Liver (tissue), 8 donors: ENCODE measurements at regions not wholly inside any gene's neighbourhood (a gene's known extent, or its start where the extent isn't known, plus 50 kb on each side); places are given as distances from the start of the nearest gene placed in this dataset.

Source experiments
- DNase-seq: peaks from one replicate; pipeline ENCODE4 v3.0.0-alpha.2; 2017; ENCODE audit warnings: low spot score
- H3K27ac ChIP-seq, 2 donors: one replicate each; pipeline ENCODE4 v1.7.0; 2013; ENCODE audit warnings: inconsistent platforms in 2 of 2, low read length in 2 of 2, control low read depth in 1 of 2, low read depth in 1 of 2, mild to moderate bottlenecking in 1 of 2
- H3K27me3 ChIP-seq, 4 donors: one replicate each; pipeline versions ENCODE4 v1.6.1 to v1.7.0; 2013; ENCODE audit warnings: low read length in 3 of 4, inconsistent platforms in 1 of 4, mild to moderate bottlenecking in 1 of 4, moderate library complexity in 1 of 4; ENCODE audit not compliant: control insufficient read depth in 4 of 4, insufficient read depth in 4 of 4
- H3K36me3 ChIP-seq, 4 donors: one replicate each; pipeline versions ENCODE4 v1.6.1 to v1.7.0; 2013; ENCODE audit warnings: low read length in 3 of 4, mild to moderate bottlenecking in 3 of 4, low read depth in 1 of 4, moderate library complexity in 1 of 4; ENCODE audit not compliant: control insufficient read depth in 4 of 4, insufficient read depth in 3 of 4
- H3K4me1 ChIP-seq, 4 donors: one replicate each; pipeline versions ENCODE4 v1.6.1 to v1.7.0; 2013; ENCODE audit warnings: low read length in 3 of 4, mild to moderate bottlenecking in 3 of 4, moderate library complexity in 1 of 4; ENCODE audit not compliant: control insufficient read depth in 4 of 4, insufficient read depth in 4 of 4
- H3K4me3 ChIP-seq, 3 donors: one replicate each; pipeline versions ENCODE4 v1.6.1 to v1.7.0; 2013; ENCODE audit warnings: low read length in 3 of 3, control low read depth in 1 of 3, low read depth in 1 of 3, mild to moderate bottlenecking in 1 of 3
- H3K9ac ChIP-seq, 2 donors: one replicate each; pipeline ENCODE4 v1.7.0; 2013; ENCODE audit warnings: low read length in 2 of 2, mild to moderate bottlenecking in 2 of 2, moderate library complexity in 2 of 2, control low read depth in 1 of 2, low read depth in 1 of 2
- H3K9me3 ChIP-seq, 4 donors: one replicate each; pipeline versions ENCODE4 v1.6.1 to v1.7.0; 2013; ENCODE audit warnings: low read length in 3 of 4; ENCODE audit not compliant: control insufficient read depth in 4 of 4
- FOXA2 ChIP-seq: IDR thresholded peaks from 2 replicates; pipeline ENCODE4 v1.6.1; 2016; ENCODE audit warnings: antibody characterized with exemption
- GABPA ChIP-seq, 2 donors: IDR thresholded peaks in 1 of 2; conservative IDR thresholded peaks in 1 of 2; 2 replicates each; pipeline ENCODE4 v1.6.1; 2016; ENCODE audit warnings: antibody characterized with exemption in 2 of 2, mild to moderate bottlenecking in 1 of 2, moderate library complexity in 1 of 2
- HNF4A ChIP-seq, 2 donors: conservative IDR thresholded peaks; 2 replicates each; pipeline ENCODE4 v1.6.1; 2016; ENCODE audit warnings: antibody characterized with exemption in 2 of 2, mild to moderate bottlenecking in 2 of 2
- HNF4G ChIP-seq: IDR thresholded peaks from 2 replicates; pipeline ENCODE4 v1.6.1; 2016; ENCODE audit warnings: antibody characterized with exemption
- JUND ChIP-seq, 2 donors: IDR thresholded peaks; 2 replicates each; pipeline ENCODE4 v1.6.1; 2016; ENCODE audit warnings: antibody characterized with exemption in 2 of 2
- NR2F2 ChIP-seq: IDR thresholded peaks from 2 replicates; pipeline ENCODE4 v1.6.1; 2016; ENCODE audit warnings: antibody characterized with exemption
- RAD21 ChIP-seq, 2 donors: IDR thresholded peaks; 2 replicates each; pipeline ENCODE4 v1.6.1; 2016; ENCODE audit warnings: antibody characterized with exemption in 2 of 2, mild to moderate bottlenecking in 2 of 2
- RXRA ChIP-seq, 2 donors: IDR thresholded peaks; 2 replicates each; pipeline ENCODE4 v1.6.1; 2017 to 2018; ENCODE audit warnings: antibody characterized with exemption in 2 of 2, mild to moderate bottlenecking in 1 of 2
- SP1 ChIP-seq: IDR thresholded peaks from 2 replicates; pipeline ENCODE4 v1.6.1; 2018; ENCODE audit warnings: antibody characterized with exemption, mild to moderate bottlenecking
- TAF1 ChIP-seq: conservative IDR thresholded peaks from 2 replicates; pipeline ENCODE4 v1.6.1; 2016; ENCODE audit warnings: antibody characterized with exemption, mild to moderate bottlenecking
- WGBS: extraction: QIAGEN DNeasy Blood & Tissue Kit; methylation state at CpG from one replicate; pipeline ENCODE4 v1.1.7; 2013; 5-methylcytosine and 5-hydroxymethylcytosine counted together
- TF ChIP-seq, protein P1 (sequence below): IDR thresholded peaks from 2 replicates; pipeline ENCODE4 v1.6.1; 2016; ENCODE audit warnings: antibody characterized with exemption
- TF ChIP-seq, protein P2 (sequence below): IDR thresholded peaks from 2 replicates; pipeline ENCODE4 v1.6.1; 2016; ENCODE audit warnings: antibody characterized with exemption
- TF ChIP-seq, protein P3 (sequence below): IDR thresholded peaks from 2 replicates; pipeline ENCODE4 v1.6.1; 2016; ENCODE audit warnings: antibody characterized with exemption
- TF ChIP-seq, protein P4 (sequence below): IDR thresholded peaks from 2 replicates; pipeline ENCODE4 v1.6.1; 2016; ENCODE audit warnings: antibody characterized with exemption, mild to moderate bottlenecking
- TF ChIP-seq, protein P5 (sequence below): fragments of 150-350 bp; IDR thresholded peaks from 2 replicates; pipeline ENCODE4 v1.5.1; 2017; ENCODE audit warnings: improper control_type of control experiment, low read depth, low read length; ENCODE audit not compliant: missing input control
- donor health status: healthy.
- donor health status: healthy.
- donor health status: healthy.
- donor health status: healthy.
- donor health status: healthy.

DNA sequence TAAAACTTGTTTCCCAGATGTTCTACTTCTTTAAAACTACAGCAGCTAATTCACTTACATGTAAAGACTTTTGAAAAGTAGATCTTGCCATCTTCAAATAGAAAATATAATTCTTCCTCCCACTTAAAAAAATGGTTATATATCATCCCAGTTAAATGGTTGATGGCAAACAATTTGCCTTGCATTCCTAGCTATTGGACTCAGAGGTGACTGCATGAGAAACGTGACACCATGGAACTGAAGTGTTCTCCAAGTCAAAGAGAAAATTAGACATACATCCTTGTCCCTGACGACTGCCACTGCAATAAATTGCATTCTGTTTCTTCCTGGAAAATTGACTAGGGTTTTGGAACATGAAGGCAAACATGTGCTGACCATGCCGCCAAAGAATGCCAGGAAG, 95.0 kb upstream of the POM121L12 start:
- Histone ChIP-seq H3K4me1 (no peaks in the 10 kb centered on the region), H3K36me3 (no peaks in the 10 kb centered on the region), H3K27ac (no peak overlapping the region), H3K9ac (no peak overlapping the region), H3K27me3 (no peaks in the 10 kb centered on the region), H3K9me3 (no peaks in the 10 kb centered on the region), H3K4me3 (no peak overlapping the region)
- 58% methylated on average over 3 of the region's 3 CpGs for WGBS
- TF ChIP-seq HNF4G (no peak), GABPA (IDR thresholded peaks at IDR 0.05 in 1 of 2, conservative IDR thresholded peaks at IDR 0.05 in 1 of 2) (no peak), NR2F2 (no peak), TAF1 (no peak), HNF4A (conservative IDR thresholded peaks at IDR 0.05) (no peak), RAD21 (IDR thresholded peaks at IDR 0.05) (no peak), FOXA2 (no peak)
- TF ChIP-seq, protein P1, sequence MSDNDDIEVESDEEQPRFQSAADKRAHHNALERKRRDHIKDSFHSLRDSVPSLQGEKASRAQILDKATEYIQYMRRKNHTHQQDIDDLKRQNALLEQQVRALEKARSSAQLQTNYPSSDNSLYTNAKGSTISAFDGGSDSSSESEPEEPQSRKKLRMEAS = no peak
- TF ChIP-seq, protein P2, sequence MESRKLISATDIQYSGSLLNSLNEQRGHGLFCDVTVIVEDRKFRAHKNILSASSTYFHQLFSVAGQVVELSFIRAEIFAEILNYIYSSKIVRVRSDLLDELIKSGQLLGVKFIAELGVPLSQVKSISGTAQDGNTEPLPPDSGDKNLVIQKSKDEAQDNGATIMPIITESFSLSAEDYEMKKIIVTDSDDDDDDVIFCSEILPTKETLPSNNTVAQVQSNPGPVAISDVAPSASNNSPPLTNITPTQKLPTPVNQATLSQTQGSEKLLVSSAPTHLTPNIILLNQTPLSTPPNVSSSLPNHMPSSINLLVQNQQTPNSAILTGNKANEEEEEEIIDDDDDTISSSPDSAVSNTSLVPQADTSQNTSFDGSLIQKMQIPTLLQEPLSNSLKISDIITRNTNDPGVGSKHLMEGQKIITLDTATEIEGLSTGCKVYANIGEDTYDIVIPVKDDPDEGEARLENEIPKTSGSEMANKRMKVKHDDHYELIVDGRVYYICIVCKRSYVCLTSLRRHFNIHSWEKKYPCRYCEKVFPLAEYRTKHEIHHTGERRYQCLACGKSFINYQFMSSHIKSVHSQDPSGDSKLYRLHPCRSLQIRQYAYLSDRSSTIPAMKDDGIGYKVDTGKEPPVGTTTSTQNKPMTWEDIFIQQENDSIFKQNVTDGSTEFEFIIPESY = no peak
- TF ChIP-seq, protein P3, sequence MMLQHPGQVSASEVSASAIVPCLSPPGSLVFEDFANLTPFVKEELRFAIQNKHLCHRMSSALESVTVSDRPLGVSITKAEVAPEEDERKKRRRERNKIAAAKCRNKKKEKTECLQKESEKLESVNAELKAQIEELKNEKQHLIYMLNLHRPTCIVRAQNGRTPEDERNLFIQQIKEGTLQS = no peak
- no peak for DNase-seq

DNA sequence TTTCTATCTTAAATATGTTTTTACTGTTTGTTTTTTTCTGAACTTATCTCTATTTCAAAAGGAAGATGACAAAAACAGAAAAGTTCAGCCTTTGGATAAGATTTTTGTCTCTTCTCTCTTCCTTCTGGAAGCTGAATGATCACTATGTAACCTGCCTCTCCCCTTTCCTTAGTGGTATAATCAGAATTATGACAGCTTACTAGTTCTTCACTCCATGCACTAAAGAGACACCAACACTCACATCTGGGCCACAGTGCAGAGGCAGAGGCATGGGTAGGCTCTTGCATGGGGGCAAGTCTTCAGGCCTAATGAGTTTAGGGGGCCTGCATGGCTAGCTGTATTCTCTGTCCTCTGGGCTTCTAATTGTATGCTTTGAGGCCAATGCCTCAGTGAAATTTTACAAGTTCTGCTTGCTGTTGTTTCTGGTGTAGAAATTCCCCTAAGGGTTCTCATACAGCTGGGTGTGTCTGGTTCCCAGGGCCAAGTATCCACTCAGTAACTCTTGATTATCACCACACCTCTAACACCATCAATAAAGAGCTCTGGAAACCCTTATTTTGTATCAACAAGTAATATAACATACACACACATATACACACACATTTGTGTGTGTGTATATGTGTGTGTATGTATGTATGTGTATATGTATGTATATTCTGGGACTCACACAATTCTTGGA, 96.8 kb upstream of the POM121L12 start:
- Histone ChIP-seq H3K9ac (no peak overlapping the region), H3K4me3 (no peak overlapping the region), H3K27ac (no peak overlapping the region), H3K9me3 (no peaks in the 10 kb centered on the region), H3K27me3 (no peaks in the 10 kb centered on the region), H3K36me3 (no peaks in the 10 kb centered on the region), H3K4me1 (no peaks in the 10 kb centered on the region)
- no peak for DNase-seq
- no peak for TF ChIP-seq RXRA (IDR thresholded peaks at IDR 0.05)
- TF ChIP-seq, protein P1 = no peak
- TF ChIP-seq NR2F2 = no peak
- no peak for TF ChIP-seq SP1
- TF ChIP-seq, protein P4, sequence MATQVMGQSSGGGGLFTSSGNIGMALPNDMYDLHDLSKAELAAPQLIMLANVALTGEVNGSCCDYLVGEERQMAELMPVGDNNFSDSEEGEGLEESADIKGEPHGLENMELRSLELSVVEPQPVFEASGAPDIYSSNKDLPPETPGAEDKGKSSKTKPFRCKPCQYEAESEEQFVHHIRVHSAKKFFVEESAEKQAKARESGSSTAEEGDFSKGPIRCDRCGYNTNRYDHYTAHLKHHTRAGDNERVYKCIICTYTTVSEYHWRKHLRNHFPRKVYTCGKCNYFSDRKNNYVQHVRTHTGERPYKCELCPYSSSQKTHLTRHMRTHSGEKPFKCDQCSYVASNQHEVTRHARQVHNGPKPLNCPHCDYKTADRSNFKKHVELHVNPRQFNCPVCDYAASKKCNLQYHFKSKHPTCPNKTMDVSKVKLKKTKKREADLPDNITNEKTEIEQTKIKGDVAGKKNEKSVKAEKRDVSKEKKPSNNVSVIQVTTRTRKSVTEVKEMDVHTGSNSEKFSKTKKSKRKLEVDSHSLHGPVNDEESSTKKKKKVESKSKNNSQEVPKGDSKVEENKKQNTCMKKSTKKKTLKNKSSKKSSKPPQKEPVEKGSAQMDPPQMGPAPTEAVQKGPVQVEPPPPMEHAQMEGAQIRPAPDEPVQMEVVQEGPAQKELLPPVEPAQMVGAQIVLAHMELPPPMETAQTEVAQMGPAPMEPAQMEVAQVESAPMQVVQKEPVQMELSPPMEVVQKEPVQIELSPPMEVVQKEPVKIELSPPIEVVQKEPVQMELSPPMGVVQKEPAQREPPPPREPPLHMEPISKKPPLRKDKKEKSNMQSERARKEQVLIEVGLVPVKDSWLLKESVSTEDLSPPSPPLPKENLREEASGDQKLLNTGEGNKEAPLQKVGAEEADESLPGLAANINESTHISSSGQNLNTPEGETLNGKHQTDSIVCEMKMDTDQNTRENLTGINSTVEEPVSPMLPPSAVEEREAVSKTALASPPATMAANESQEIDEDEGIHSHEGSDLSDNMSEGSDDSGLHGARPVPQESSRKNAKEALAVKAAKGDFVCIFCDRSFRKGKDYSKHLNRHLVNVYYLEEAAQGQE = no peak
- TF ChIP-seq, protein P5, sequence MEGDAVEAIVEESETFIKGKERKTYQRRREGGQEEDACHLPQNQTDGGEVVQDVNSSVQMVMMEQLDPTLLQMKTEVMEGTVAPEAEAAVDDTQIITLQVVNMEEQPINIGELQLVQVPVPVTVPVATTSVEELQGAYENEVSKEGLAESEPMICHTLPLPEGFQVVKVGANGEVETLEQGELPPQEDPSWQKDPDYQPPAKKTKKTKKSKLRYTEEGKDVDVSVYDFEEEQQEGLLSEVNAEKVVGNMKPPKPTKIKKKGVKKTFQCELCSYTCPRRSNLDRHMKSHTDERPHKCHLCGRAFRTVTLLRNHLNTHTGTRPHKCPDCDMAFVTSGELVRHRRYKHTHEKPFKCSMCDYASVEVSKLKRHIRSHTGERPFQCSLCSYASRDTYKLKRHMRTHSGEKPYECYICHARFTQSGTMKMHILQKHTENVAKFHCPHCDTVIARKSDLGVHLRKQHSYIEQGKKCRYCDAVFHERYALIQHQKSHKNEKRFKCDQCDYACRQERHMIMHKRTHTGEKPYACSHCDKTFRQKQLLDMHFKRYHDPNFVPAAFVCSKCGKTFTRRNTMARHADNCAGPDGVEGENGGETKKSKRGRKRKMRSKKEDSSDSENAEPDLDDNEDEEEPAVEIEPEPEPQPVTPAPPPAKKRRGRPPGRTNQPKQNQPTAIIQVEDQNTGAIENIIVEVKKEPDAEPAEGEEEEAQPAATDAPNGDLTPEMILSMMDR = no peak
- no peak for TF ChIP-seq TAF1
- TF ChIP-seq, protein P2 = no peak
- TF ChIP-seq JUND (IDR thresholded peaks at IDR 0.05) = no peak
- no peak for TF ChIP-seq RAD21 (IDR thresholded peaks at IDR 0.05)
- TF ChIP-seq, protein P3 = no peak
- no peak for TF ChIP-seq HNF4A (conservative IDR thresholded peaks at IDR 0.05)
- TF ChIP-seq HNF4G = no peak
